GM12875 (cell line): ENCODE measurements at regions not wholly inside any gene's neighbourhood (a gene's known extent, or its start where the extent isn't known, plus 50 kb on each side); places are given as distances from the start of the nearest gene placed in this dataset.

ENCODE experiments used
- H3K4me3 ChIP-seq: one replicate; pipeline ENCODE4 v1.5.1; 2011; ENCODE audit warnings: low read depth, low read length, control low read depth
- TF ChIP-seq, protein P1 (sequence below): IDR thresholded peaks from 2 replicates; pipeline ENCODE4 v1.5.1; 2011; ENCODE audit warnings: low read depth, mild to moderate bottlenecking, control low read depth, inconsistent platforms, low read length, moderate library complexity, borderline replicate concordance; ENCODE audit not compliant: insufficient read depth

DNA sequence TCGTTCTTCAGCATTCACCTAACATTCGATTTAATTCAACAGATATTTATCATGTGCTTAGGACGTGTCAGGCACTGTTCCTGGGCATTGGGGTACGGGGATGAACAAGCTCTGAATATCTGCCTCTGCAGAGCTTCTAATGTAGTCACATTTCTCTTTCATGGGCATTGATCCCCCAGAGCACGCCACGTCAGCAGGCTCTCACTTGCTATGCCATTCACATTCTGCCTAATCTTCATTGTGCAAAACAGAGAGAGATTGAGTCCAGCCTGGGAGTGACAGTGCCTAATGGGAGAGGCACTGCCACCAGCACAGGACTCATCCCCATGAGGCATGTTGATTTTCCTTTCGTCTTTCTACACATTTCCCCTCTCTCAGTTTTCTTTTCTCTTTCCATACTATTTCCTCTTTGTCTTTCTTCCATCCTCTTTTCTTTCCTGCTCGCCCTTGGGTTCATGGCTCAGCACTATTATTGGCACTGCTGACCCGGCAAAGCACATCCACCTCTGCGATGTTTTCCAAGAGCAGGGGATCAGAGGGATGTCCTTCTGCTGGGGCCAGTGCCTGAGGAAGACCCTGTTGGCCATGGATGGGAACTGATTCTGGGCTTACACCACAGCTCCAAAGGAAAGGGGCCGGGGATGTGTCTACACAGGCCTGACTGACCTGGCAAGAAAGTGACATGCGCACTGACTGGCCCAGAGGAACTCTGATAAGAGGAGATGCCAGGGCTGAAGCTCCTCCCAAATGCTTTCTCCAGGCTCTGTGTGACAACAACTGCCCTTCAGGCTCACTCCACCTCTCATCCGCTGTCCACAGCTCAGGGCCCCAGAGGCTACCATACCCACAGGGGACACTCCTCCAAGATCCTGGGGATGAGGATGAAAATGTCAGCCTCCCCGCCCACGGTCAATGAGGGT is 195.9 kb downstream of the TOMM20 start:
- no peak overlapping the region for H3K4me3 ChIP-seq
- TF ChIP-seq, protein P1, sequence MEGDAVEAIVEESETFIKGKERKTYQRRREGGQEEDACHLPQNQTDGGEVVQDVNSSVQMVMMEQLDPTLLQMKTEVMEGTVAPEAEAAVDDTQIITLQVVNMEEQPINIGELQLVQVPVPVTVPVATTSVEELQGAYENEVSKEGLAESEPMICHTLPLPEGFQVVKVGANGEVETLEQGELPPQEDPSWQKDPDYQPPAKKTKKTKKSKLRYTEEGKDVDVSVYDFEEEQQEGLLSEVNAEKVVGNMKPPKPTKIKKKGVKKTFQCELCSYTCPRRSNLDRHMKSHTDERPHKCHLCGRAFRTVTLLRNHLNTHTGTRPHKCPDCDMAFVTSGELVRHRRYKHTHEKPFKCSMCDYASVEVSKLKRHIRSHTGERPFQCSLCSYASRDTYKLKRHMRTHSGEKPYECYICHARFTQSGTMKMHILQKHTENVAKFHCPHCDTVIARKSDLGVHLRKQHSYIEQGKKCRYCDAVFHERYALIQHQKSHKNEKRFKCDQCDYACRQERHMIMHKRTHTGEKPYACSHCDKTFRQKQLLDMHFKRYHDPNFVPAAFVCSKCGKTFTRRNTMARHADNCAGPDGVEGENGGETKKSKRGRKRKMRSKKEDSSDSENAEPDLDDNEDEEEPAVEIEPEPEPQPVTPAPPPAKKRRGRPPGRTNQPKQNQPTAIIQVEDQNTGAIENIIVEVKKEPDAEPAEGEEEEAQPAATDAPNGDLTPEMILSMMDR = no peak

- H3K4me3 ChIP-seq = no peak overlapping the region
- TF ChIP-seq, protein P1 = no peak
These were observed 196.5 kb downstream of the TOMM20 start for GRCh38 chr1:234932106-234932505.

DNA sequence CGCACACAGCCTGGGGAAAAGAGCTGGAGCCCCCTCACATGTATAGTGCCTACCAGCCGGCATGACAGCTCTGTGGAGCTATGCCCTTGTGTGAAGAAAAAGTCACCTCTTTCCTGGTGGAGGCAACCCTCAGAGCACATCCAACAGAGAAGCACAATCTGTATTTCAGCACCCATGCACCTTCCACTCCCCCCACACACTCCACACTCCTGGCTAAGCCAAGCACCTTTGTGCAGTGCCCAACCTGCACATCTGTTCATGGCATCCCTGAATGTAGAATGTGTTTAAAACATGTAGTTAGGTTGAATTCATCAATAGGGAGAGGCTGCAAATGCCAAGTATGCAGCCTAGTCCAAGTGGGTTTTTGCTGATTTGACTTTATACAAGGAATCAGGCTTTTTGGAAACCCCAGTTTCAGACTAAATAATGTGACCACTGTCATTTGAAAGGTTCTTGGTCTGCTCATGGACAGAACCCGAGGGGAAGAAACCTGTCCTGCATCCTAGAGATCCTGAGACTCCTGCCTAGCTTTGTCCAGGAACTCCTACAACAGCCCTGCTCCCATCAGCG is 197.1 kb downstream of the TOMM20 start:
- H3K4me3 ChIP-seq = no peak overlapping the region
- TF ChIP-seq, protein P1 = no peak

GRCh38 chr1:234929369-234929768 is 199.3 kb downstream of the TOMM20 start:
- TF ChIP-seq, protein P1 = no peak
- H3K4me3 ChIP-seq = no peak overlapping the region

DNA sequence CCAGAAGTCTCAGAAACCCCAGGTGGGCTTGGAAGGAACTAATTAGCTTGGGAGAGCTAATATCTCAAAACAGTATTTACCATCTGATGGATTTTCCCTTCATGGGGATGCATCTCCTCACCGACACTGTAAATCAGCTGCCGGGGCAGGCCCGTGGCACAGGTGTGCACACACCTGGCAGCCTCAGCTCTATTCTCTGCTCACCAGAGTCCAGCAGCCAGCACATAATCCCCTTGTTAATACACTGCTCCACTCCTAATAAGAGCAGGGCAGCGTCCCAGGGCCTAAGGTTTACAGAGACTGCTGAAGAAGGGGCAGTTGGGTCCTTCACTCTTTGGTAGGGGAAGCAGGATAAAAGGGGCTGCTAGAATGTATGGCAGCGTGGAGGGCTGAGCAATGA is 200.0 kb downstream of the TOMM20 start:
- no peak overlapping the region for H3K4me3 ChIP-seq
- TF ChIP-seq, protein P1 = no peak

DNA sequence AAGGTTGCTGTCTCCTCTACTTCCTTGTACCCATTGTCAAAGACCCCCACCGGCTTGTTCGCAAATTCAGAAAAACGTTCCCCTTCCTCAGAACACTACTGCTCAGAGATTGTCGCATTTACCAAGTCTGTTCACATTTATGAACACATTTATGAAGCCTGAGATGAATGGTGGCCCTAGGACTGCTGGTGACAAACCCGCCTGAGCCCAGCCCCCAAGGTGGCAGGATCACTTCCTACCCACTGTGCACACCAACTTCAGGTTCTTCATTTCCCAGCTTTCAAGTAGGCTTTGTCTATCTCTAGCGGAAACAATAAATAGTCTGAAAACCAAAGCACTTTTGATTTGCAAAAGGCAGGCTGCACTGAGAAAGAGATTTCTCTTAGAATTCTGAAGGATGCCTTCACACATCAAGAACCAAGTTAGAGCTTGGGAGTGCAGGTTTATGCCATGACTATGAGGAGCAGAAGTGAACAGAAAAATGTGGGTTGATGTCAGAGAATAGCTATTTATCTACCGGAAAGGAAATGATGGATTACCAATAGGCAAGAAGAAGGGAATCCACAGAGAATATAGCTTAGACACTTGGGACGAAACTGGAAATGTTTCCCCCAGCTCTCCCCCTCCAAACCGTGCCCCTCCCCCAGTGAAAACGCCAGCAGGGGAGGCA is 200.5 kb downstream of the TOMM20 start:
- TF ChIP-seq, protein P1 = no peak

More for the DNA sequence above, 200.5 kb downstream of the TOMM20 start:
- no peak overlapping the region for H3K4me3 ChIP-seq
